NCI-H226 (cell line): ENCODE measurements at regions not wholly inside any gene's neighbourhood (a gene's known extent, or its start where the extent isn't known, plus 50 kb on each side); places are given as distances from the start of the nearest gene placed in this dataset.

Experiments used
- DNase-seq: peaks from one replicate; pipeline ENCODE4 v3.0.0-alpha.2; 2015

GRCh38 chr12:127696963-127697362 lies 570.0 kb upstream of the TMEM132C start:
- no peak for DNase-seq

- no peak for DNase-seq
These were observed 563.9 kb upstream of the TMEM132C start for GRCh38 chr12:127703026-127703425.

- no peak for DNase-seq
These were observed 555.9 kb upstream of the TMEM132C start for GRCh38 chr12:127711108-127711507.

DNA sequence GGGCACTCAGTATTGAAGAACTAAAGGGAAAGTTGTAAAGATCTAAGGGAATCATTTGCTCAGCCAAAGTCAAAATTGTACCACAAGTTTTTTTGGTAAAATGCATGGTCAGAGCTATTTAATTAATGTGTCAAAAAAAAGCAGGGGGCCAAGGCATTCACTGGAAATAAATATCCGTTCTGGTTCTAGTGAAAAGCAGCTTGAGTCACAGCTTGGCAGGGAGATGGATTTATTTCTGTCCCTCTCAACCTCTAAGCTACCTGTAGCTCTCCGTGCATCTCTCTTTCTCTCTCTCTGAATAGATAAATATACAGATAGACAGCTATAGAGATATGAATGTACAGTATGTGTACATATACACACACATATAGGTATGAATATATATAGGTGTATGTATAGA lies 554.4 kb upstream of the TMEM132C start:
- DNase-seq: no peak

DNA sequence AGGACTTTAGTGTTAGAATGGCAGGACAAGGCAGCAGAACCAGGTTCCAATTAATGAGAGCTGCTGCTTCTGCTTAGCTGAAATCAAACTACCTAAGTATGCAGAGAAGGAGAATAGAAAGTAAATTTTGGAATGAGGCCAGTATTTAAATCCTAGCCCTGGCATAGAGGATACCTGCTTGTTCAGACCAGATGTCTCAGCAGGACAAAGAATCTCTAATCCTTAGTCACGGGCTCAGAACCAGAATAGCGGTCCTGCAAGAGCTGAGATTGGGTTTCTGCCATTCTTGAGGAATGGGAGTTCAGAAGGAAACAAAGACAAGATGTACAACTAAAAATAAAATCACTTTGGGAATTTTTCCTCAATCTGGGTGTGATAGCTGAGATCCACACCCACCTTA lies 550.8 kb upstream of the TMEM132C start:
- no peak for DNase-seq

GRCh38 chr12:127717278-127717677 lies 549.7 kb upstream of the TMEM132C start:
- DNase-seq: no peak

DNA sequence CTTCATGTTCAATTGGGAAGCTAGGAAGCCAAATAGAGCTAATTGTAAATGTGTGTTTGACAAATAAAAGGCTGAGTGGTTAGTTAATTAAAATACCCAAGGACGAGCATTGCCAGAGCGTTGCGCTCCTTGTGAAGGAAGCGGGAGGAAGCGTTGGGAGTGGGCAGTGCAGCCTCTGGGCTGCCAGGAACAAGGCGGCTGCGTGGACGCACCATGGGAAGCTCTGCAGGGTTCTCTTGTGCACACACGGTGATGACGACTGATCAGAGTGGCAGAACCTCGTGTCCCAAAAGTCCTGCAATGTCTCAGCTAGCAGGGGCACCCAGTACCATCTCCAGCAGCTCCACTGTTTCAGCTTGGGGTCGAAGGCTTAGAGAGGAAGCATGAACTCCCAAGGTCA lies 546.6 kb upstream of the TMEM132C start:
- DNase-seq: no peak

GRCh38 chr12:127722611-127723010 lies 544.4 kb upstream of the TMEM132C start:
- no peak for DNase-seq

DNA sequence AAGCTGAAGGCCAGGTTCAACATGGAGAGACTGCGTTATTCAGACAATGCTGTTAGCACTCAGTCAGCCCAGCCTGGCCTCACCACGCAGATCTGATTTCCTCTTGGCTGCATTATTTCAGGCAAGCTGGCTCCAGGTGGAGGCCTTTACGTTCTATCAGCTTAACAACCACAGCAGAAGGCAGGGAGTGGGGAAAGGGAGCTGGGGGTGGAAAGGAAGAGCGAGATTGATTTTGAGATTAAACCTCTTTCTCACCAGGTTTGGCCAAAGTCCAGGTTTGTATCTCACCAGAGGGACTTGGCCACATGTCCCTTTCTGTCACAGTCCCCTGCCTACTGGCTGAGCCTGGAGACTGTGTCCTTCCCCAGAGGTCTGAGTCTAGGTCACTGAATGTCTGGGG lies 543.7 kb upstream of the TMEM132C start:
- no peak for DNase-seq

GRCh38 chr12:127726671-127727315 lies 540.2 kb upstream of the TMEM132C start:
- DNase-seq: no peak

DNA sequence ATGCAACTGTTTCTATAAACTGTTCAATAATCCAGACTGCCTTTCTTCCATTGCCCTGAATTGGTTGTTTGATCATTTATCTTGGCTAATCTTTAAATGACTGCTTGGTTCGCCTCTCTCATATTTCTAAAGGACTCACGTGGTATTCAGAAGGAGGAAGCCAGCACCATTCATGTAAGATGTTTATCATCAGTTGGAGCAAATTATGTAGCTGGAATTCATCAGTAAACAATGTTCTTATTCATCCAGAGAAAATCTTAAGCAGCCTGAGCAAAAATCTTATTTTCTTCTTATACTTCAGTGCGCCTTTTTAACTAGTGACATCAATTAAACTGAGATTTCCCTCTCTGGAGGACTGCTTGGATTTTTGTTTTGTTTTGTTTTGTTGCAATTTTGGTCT lies 538.7 kb upstream of the TMEM132C start:
- no peak for DNase-seq

DNA sequence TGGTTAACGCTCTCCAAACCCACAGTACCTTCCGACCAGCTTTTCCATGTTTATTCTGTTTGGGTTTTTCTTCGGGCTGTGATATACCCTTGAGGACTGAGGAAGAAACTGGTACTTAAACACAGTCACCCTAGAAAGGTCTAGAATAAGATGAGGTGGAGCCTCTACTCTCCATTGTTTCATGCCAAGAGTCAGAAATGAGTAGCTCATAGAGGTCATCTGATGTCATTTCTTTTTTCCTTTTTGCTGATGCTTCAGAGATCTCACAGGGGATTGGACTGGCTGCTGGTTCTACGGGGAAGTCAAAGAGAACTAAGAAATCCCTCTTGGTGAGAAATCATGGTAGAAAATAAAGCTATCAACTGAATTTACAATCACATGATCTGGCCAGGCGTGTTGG lies 538.2 kb upstream of the TMEM132C start:
- no peak for DNase-seq

DNA sequence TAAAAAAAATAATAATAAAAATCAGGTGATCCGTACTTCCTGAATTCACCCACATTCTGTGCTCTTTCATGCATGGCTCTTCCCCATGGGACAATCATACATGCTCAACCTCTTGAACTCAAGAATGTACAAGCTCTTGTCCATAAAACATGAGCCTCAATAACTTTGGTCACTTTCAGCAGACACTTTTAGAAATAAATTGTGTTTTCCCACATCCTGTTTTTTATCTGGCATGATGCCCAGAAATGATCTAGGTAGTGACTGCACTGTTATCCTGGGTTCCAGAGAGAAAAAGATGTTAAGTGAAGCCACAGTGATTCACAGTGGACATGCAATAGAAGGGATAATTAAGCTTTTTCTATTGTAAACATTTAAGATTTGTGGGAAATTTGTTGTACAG lies 537.6 kb upstream of the TMEM132C start:
- no peak for DNase-seq

DNA sequence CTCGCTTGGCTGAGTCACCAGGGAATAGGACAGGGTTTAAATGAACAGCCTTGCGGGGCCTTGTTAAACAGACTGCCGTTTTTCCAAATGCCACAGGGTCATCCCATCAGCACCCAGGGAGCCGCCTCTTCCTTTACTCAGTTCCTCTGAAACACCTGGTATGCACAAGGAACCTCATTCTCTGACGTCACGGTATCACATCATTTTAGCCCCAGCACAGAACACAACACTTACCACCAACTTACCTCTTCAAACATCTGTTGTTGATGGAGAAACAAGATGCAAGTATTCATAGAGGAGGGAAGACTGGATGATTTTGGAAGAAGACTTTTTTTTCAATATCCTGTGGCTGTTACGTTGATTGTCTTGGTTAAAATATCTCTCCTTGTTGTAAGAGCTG lies 535.3 kb upstream of the TMEM132C start:
- no peak for DNase-seq

- no peak for DNase-seq
These were observed 524.7 kb upstream of the TMEM132C start for GRCh38 chr12:127742231-127742630.

DNA sequence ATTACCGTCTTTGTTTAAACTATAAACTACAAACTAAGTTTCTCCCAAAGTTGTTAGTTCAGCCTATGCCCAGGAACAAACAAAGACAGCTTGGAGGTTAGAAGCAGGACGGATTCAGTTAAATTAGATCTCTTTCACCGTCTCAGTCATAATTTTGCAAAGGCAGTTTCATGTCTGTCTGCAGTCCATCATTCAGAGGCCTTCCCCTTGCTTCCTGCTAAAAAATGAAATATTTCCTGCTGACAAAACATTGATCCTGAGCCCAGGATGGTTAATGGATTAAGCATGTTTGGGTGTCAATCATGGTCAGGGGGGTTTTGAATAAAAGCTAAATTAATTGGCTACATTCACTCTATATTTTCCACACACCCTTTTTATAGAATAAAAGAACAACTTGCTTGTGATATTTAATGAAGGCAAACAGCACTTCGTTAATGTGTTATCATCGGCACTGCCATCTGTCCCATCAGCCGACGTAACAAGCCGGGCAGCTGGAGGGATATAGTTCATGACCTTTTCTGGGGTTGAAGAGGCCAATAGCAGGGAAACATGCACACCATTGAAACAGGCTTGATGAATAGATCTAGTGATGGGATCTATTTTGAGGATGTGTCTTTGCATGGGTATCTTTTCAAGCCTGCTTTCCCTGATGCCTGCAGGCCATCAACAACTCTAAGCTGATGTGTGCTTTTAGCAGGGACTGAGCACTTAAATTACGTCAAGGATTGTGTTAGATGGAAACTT lies 521.3 kb upstream of the TMEM132C start:
- DNase-seq: no peak

- no peak for DNase-seq
These were observed 517.6 kb upstream of the TMEM132C start for GRCh38 chr12:127749416-127749815.

DNA sequence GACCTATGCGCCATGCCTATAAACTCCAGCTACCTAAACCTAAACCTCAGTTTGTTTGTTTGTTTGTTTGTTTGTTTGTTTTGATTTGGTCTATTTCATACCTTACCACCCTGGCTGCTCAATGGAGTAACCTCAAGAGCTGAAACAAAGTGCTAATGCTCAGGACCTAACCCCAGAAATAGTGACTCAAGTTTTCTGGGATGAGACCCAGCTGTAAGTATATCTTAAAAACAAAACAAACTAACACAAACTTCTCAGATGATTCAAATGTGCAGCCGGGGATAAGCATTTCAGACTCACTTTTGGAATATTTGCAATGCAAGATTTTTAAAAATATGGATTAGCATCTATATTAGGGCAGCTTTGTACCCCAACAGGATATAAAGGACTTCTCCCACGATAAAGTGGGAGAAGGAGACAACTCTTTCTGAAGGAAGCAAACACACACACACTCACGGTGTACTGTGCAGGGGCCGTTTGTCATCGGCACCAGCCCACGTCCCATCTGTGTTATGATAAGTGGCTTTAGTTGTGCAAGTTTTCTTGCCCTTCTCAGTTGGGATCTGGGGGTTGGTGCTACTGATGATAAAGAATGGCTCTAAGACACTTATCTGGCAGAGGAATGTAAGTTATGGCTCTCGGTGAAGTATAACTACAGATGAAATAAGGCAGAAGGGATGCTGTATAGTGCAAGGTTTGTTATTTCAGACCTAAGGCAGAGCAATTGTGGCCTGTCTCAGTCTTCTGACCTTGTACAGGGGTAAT lies 516.7 kb upstream of the TMEM132C start:
- DNase-seq: no peak

- DNase-seq: no peak
These were observed 514.2 kb upstream of the TMEM132C start for GRCh38 chr12:127752802-127753201.

GRCh38 chr12:127760357-127760756 lies 506.6 kb upstream of the TMEM132C start:
- no peak for DNase-seq

GRCh38 chr12:127760996-127761395 lies 506.0 kb upstream of the TMEM132C start:
- DNase-seq: no peak

GRCh38 chr12:127761880-127762279 lies 505.1 kb upstream of the TMEM132C start:
- no peak for DNase-seq

GRCh38 chr12:127767656-127768055 lies 499.3 kb upstream of the TMEM132C start:
- DNase-seq: no peak

- no peak for DNase-seq
These were observed 496.9 kb upstream of the TMEM132C start for GRCh38 chr12:127770118-127770517.
